Testis (tissue), 2 donors: ENCODE measurements at regions not wholly inside any gene's neighbourhood (a gene's known extent, or its start where the extent isn't known, plus 50 kb on each side); places are given as distances from the start of the nearest gene placed in this dataset.

Source experiments
- POLR2A ChIP-seq: fragments of 450-650 bp; IDR thresholded peaks from one replicate; pipeline ENCODE4 v1.6.1; 2017; ENCODE audit warnings: antibody characterized with exemption, mild to moderate bottlenecking, moderate library complexity
- TF ChIP-seq, protein P1 (sequence below), 3 experiments: fragments of 450-650 bp in 2 of 3; fragments of 200-600 bp in 1 of 3; sonication (generic) in 1 of 3; IDR thresholded peaks; one replicate each; pipeline ENCODE4 v1.5.1; 2016 to 2019; ENCODE audit warnings: antibody characterized with exemption in 3 of 3, mild to moderate bottlenecking in 2 of 3, moderate library complexity in 1 of 3

DNA sequence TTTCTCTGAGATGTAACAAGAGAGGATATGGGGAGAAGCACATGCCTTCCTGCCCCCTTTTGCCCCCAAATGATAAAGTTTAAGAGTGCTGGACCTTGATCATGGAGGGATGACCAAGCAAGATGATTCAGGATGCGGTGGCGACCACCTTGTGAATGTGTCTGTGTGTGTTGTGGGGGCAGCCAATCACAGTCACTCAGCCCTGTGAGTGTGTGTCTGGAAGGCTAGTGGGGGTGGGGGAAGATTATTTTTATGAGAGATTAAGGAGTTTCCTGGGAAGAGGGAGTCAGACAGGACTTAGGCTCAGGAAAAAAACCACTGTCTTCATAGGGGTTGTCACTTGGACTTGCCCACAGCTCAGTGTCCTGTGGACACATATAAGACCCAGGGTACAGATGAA lies 57.8 kb upstream of the KY start:
- TF ChIP-seq, protein P1, sequence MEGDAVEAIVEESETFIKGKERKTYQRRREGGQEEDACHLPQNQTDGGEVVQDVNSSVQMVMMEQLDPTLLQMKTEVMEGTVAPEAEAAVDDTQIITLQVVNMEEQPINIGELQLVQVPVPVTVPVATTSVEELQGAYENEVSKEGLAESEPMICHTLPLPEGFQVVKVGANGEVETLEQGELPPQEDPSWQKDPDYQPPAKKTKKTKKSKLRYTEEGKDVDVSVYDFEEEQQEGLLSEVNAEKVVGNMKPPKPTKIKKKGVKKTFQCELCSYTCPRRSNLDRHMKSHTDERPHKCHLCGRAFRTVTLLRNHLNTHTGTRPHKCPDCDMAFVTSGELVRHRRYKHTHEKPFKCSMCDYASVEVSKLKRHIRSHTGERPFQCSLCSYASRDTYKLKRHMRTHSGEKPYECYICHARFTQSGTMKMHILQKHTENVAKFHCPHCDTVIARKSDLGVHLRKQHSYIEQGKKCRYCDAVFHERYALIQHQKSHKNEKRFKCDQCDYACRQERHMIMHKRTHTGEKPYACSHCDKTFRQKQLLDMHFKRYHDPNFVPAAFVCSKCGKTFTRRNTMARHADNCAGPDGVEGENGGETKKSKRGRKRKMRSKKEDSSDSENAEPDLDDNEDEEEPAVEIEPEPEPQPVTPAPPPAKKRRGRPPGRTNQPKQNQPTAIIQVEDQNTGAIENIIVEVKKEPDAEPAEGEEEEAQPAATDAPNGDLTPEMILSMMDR (IDR thresholded peaks at IDR 0.05), result no peak
- no peak for TF ChIP-seq POLR2A
